ENCODE measurements at regions not wholly inside any gene's neighbourhood (a gene's known extent, or its start where the extent isn't known, plus 50 kb on each side); places are given as distances from the start of the nearest gene placed in this dataset.
"Not testable (repeated sequence)": the region's sequence is repeated elsewhere in the genome, so short reads cannot be mapped to it uniquely, and the experiment has no call there.

DNA sequence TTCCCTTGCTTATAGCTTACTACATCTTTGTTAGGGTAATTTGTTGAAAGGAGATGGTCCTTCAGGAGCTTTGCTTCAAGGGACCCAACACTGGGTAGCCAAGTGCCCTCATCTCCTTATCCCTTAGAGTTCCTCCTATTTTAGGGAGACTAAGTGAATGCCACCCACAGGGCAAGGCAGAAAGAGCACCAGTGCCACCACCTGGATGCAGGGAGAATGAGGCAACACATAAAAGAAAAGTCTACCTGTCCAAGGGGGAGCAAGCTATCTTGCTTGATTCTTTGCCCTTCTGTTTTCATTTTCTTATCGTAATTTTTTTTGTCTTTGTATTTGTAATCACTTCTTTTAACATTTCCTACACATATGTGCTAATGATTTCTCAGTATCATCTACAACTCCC, 205.5 kb downstream of the NPR3 start:
- Histone ChIP-seq H3K27ac (ENCODE audit: low read depth, low read length) (no peak overlapping the region), H3K9me3 (ENCODE audit: control insufficient read depth, low read length) (no peaks in the 10 kb centered on the region), H3K27me3 (ENCODE audit: control insufficient read depth, insufficient read depth, low read length, poor library complexity, severe bottlenecking) (no peaks in the 10 kb centered on the region), H3K36me3 (ENCODE audit: control insufficient read depth, insufficient read depth, low read length) (no peaks in the 10 kb centered on the region), H3K9ac (ENCODE audit: extremely low read depth, low read length, poor library complexity, severe bottlenecking) (no peak overlapping the region), H3K4me3 (ENCODE audit: low read length) (no peak overlapping the region), H3K4me1 (ENCODE audit: control insufficient read depth, insufficient read depth, low read length) (peaks cover 9% of the 10 kb centered on the region)
- TF ChIP-seq CTCF (conservative IDR thresholded peaks at IDR 0.05): peak; percentile 81
- no peaks in the 10 kb centered on the region for H3K27me3 Mint-ChIP-seq (ENCODE audit: insufficient read depth)
- no peaks in the 10 kb centered on the region for H3K9me3 Mint-ChIP-seq
- DNase-seq: peak; percentile 84
- H3K4me1 Mint-ChIP-seq: peaks cover 11% of the 10 kb centered on the region
- H3K27ac Mint-ChIP-seq: no peak overlapping the region
- no peaks in the 10 kb centered on the region for H3K36me3 Mint-ChIP-seq (ENCODE audit: low read depth)
- no peak overlapping the region for H3K4me3 Mint-ChIP-seq
- WGBS, 2 experiments (ENCODE audit: insufficient coverage in 1 of 2, insufficient read length in 1 of 2): 65% methylated on average over 1 of the region's 1 CpG; no CpG with 5 or more reads in 1 of the 2 experiments

GRCh38 chr5:32928761-32929160, 217.6 kb downstream of the NPR3 start:
- Mint-ChIP-seq H3K9me3 (no peaks in the 10 kb centered on the region), H3K4me1 (peaks cover 7% of the 10 kb centered on the region), H3K4me3 (no peak overlapping the region), H3K27me3 (ENCODE audit: insufficient read depth) (no peaks in the 10 kb centered on the region), H3K27ac (no peak overlapping the region), H3K36me3 (ENCODE audit: low read depth) (no peaks in the 10 kb centered on the region)
- WGBS, 2 experiments (ENCODE audit: insufficient coverage in 1 of 2, insufficient read length in 1 of 2): 80 to 93% methylated on average over 2 of the region's 2 CpGs
- no peaks in the 10 kb centered on the region for H3K9me3 ChIP-seq (ENCODE audit: control insufficient read depth, low read length)
- H3K4me3 ChIP-seq (ENCODE audit: low read length): no peak overlapping the region
- no peak for DNase-seq
- no peak for TF ChIP-seq CTCF (conservative IDR thresholded peaks at IDR 0.05)
- no peak overlapping the region for H3K27ac ChIP-seq (ENCODE audit: low read depth, low read length)
- no peak overlapping the region for H3K9ac ChIP-seq (ENCODE audit: extremely low read depth, low read length, poor library complexity, severe bottlenecking)
- no peaks in the 10 kb centered on the region for H3K36me3 ChIP-seq (ENCODE audit: control insufficient read depth, insufficient read depth, low read length)
- no peaks in the 10 kb centered on the region for H3K27me3 ChIP-seq (ENCODE audit: control insufficient read depth, insufficient read depth, low read length, poor library complexity, severe bottlenecking)
- H3K4me1 ChIP-seq (ENCODE audit: control insufficient read depth, insufficient read depth, low read length): peaks cover 9% of the 10 kb centered on the region

GRCh38 chr5:32931438-32931837, 220.3 kb downstream of the NPR3 start:
- H3K9me3 Mint-ChIP-seq; H3K27me3 Mint-ChIP-seq (ENCODE audit: insufficient read depth); H3K9ac ChIP-seq (ENCODE audit: extremely low read depth, low read length, poor library complexity, severe bottlenecking); H3K9me3 ChIP-seq (ENCODE audit: control insufficient read depth, low read length); H3K27ac Mint-ChIP-seq; H3K27ac ChIP-seq (ENCODE audit: low read depth, low read length); H3K4me3 ChIP-seq (ENCODE audit: low read length); H3K4me3 Mint-ChIP-seq; H3K36me3 Mint-ChIP-seq (ENCODE audit: low read depth); H3K36me3 ChIP-seq (ENCODE audit: control insufficient read depth, insufficient read depth, low read length); H3K27me3 ChIP-seq (ENCODE audit: control insufficient read depth, insufficient read depth, low read length, poor library complexity, severe bottlenecking); DNase-seq: not testable (repeated sequence)
- peaks cover 12% of the 10 kb centered on the region for H3K4me1 Mint-ChIP-seq
- no CpG with 5 or more reads among the region's 1 CpG for WGBS, 2 experiments (ENCODE audit: insufficient coverage in 1 of 2, insufficient read length in 1 of 2)
- peaks cover 10% of the 10 kb centered on the region for H3K4me1 ChIP-seq (ENCODE audit: control insufficient read depth, insufficient read depth, low read length)

DNA sequence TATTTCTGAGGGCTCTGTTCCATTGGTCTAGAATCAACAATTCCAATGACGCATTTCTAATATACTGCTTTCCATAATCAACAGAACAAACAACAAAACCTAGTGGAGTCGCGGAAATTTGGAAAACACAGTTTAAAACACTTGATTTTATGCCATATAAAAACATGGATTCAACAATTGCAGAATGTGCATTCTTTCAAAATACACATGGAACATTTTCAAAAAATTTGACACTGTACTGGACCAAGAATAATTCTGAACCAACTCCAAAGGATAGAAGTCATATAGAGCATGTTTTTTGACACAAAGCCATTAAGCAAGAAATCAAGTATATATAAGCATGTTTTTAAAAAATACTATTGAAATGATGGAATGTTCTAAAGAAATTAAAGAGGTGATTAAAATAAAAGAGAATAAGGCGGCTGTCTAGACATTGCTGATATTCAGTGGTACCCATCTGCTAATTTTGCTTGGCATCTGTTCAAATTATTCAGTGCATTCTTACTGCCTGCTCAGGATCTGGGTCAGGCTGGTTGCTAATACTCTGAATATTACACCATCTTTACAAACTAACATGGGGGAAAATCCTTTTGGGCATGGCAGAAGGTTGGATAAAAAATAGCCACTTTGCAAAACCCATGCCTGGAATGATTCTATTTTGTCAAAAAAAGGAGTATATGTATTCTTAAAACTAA, 221.3 kb downstream of the NPR3 start:
- H3K4me3 ChIP-seq (ENCODE audit: low read length): no peak overlapping the region
- Mint-ChIP-seq H3K27ac (no peak overlapping the region), H3K9me3 (peaks cover 4% of the 10 kb centered on the region), H3K4me3 (no peak overlapping the region), H3K27me3 (ENCODE audit: insufficient read depth) (no peaks in the 10 kb centered on the region), H3K4me1 (peaks cover 12% of the 10 kb centered on the region), H3K36me3 (ENCODE audit: low read depth) (no peaks in the 10 kb centered on the region)
- no peak for TF ChIP-seq CTCF (conservative IDR thresholded peaks at IDR 0.05)
- no peaks in the 10 kb centered on the region for H3K27me3 ChIP-seq (ENCODE audit: control insufficient read depth, insufficient read depth, low read length, poor library complexity, severe bottlenecking)
- no peak overlapping the region for H3K27ac ChIP-seq (ENCODE audit: low read depth, low read length)
- no peaks in the 10 kb centered on the region for H3K36me3 ChIP-seq (ENCODE audit: control insufficient read depth, insufficient read depth, low read length)
- no peak for DNase-seq
- H3K9me3 ChIP-seq (ENCODE audit: control insufficient read depth, low read length): no peaks in the 10 kb centered on the region
- peaks cover 10% of the 10 kb centered on the region for H3K4me1 ChIP-seq (ENCODE audit: control insufficient read depth, insufficient read depth, low read length)
- 67 to 72% methylated on average over 3 to 4 of the region's 4 CpGs for WGBS, 2 experiments (ENCODE audit: insufficient coverage in 1 of 2, insufficient read length in 1 of 2)
- no peak overlapping the region for H3K9ac ChIP-seq (ENCODE audit: extremely low read depth, low read length, poor library complexity, severe bottlenecking)
